NCI-H226 (cell line): ENCODE measurements at regions not wholly inside any gene's neighbourhood (a gene's known extent, or its start where the extent isn't known, plus 50 kb on each side); places are given as distances from the start of the nearest gene placed in this dataset.
"Not testable (repeated sequence)": the region's sequence is repeated elsewhere in the genome, so short reads cannot be mapped to it uniquely, and the experiment has no call there.

Experiments used
- DNase-seq: peaks from one replicate; pipeline ENCODE4 v3.0.0-alpha.2; 2015

DNA sequence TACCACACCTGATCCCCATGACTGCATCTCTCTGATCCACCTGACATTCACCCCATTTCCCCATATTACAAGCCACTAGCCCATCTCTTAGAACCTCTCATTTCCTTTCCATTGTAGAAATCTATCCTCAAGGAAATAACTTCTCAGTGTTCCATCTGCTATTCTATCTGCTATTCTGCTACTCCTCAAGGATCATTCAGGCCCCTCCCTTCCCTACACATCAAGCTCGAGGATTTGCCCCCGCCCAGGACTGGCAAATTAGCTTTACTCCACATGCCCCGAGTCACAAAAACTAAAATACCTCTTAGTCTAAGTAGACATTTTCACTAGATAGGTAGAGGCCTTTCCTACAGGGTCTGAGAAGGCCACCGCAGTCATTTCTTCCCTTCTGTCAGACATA, 517.0 kb downstream of the IRS2 start:
- not testable (repeated sequence) for DNase-seq

DNA sequence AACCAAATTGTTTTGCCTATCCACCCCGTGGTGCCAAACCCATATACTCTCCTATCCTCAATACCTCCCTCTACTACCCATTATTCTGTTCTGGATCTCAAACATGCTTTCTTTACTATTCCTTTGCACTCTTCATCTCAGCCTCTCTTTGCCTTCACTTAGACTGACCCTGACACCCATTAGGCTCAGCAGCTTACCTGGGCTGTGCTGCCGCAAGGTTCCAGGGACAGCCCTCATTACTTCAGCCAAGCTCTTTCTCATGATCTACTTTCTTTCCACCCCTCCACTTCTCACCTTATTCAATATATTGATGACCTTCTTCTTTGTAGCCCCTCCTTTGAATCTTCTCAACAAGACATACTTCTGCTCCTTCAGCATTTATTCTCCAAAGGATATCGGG, 517.9 kb downstream of the IRS2 start:
- DNase-seq: not testable (repeated sequence)

DNA sequence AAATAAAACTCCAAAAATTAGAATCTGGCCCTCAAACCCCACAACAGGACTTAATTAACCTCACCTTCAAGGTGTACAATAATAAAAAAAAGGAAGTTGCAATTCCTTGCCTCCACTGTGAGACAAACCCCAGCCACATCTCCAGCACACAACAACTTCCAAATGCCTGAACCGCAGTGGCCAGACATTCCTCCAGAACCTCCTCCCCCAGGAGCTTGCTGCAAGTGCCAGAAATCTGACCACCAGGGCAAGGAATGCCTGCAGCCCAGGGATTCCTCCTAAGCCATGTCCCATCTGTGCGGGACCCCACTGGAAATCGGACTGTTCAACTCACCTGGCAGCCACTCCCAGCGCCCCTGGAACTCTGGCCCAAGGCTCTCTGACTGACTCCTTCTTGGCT, 519.0 kb downstream of the IRS2 start:
- peak; percentile 19 for DNase-seq

DNA sequence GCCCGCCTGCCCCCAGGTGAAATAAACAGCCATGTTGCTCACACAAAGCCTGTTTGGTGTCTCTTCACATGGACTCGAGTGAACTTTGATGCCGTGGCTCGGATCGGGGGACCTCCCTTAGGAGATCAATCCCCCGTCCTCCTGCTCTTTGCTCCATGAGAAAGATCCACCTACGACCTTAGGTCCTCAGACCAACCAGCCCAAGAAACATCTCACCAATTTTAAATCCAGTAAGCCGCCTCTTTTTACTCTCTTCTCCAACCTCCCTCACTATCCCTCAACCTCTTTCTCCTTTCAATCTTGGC, 521.0 kb downstream of the IRS2 start:
- DNase-seq: peak; percentile 56

DNA sequence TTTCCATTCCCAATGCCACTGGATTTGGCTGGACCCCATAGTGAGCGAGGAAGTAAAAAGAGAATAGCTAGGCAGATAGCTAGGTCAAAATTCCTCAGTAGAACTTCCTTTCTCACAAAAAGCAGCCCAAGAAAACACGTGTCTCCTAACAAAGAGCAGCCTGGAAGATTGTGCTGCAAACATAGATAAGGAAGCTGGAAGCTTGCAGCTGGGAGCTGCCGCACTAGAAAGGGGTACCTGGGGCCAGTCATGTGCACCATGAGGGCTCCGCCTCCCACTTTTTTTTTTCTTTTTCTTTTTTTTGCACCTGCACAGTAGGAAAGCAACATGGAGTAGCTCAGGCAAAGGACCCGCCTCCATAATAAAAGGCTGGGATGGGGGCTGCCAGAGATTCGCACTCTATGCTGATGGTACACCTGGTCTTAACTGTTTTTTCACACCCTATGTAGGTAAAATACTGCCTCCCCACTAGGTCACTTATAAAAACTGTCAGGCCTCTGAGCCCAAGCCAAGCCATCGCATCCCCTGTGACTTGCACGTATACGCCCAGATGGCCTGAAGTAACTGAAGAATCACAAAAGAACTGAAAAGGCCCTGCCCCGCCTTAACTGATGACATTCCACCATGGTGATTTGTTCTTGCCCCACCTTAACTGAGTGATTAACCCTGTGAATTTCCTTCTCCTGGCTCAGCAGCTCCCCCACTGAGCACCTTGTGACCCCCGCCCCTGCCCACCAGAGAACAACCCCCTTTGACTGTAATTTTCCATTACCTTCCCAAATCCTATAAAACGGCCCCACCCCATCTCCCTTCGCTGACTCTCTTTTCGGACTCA, 521.6 kb downstream of the IRS2 start:
- DNase-seq: peak; percentile 97

DNA sequence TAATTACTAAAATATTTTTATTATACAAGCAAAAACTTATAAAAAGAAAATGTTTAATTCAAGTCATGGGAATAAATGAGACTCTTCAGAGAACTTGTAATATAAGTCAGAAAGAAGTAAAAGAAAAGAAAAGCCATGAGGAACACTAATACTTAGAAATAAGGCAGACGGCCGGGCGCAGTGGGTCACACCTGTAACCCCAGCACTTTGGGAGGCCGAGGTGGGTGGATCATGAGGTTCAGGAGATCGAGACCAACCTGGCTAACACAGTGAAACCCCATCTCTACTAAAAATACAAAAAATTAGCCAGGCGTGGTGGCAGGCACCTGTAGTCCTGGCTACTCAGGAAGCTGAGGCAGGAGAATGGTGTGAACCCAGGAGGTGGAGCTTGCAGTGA, 528.6 kb downstream of the IRS2 start:
- not testable (repeated sequence) for DNase-seq
